HG03575 (cell line): ENCODE measurements at regions not wholly inside any gene's neighbourhood (a gene's known extent, or its start where the extent isn't known, plus 50 kb on each side); places are given as distances from the start of the nearest gene placed in this dataset.
"Not testable (repeated sequence)": the region's sequence is repeated elsewhere in the genome, so short reads cannot be mapped to it uniquely, and the experiment has no call there.

Experiments used
- ATAC-seq: cut with Tn5 transposase; IDR thresholded peaks from one replicate; pipeline ENCODE4 v1.9.1; 2021; ENCODE audit not compliant: unreplicated experiment, insufficient number of reproducible peaks, low FRiP score; ENCODE audit errors: extremely low read depth

DNA sequence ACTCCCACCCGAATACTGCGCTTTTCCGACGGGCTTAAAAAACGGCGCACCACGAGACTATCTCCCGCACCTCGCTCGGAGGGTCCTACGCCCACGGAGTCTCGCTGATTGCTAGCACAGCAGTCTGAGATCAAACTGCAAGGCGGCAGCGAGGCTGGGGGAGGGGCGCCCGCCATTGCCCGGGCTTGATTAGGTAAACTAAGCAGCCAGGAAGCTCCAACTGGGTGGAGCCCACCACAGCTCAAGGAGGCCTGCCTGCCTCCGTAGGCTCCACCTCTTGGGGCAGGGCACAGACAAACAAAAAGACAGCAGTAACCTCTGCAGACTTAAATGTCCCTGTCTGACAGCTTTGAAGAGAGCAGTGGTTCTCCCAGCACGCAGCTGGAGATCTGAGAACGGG, 89.5 kb downstream of the MRPL36 start:
- not testable (repeated sequence) for ATAC-seq

DNA sequence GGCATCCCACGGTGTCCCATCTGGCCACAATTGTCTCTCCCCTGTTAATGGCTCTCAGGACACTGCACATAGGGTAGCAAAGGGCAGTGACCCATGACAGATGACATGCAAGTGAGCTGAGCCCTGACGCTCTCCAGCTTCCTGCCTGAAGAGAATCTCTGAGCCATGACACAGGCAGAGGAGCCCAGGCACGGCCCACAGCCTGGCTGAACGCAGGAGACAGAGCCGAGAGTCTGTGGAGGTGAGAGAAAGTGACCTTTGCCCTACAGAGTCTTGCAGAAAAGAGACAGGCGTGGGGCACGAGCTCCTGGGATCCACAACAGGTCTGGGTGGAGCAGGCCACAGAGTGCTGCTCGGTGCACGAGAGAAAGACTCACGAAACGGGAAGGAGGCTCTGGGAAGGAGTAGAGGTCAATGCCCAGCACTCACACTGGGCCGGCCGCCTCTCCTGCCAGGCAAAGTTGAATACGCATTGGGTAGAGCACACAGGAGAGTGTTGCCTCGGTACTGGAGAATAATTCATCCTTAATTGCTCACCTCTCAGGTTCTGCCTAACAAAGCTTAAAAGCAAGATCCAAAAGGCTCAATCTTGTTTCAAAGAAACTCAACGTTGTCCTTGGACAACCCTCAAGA, 90.3 kb downstream of the MRPL36 start:
- ATAC-seq: no peak

DNA sequence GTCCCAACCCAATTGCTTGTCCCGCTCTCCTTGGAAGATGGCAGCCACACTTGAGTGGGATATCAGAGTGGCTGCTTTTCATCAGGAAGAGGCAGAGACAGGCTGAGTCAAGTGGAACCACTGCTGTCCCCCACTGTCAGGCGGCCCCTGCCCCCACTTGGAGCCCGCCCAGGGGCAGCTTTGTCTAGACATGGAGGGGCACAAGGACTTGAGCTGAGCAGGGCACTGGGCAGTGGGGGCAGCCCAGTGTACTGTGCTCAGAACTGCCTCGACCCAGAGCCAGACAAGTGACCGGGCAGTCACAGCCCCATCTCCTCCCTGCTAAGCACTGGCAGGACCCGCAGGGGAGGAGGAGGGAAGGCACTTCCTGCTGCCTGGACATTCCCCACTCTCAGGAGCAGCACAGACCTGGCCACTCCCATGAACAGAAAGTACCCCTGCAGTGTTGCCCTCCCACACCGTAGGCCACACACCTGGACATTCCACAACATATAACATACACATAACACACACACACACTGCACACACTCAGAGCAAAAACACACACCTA, 91.0 kb downstream of the MRPL36 start:
- ATAC-seq: no peak

DNA sequence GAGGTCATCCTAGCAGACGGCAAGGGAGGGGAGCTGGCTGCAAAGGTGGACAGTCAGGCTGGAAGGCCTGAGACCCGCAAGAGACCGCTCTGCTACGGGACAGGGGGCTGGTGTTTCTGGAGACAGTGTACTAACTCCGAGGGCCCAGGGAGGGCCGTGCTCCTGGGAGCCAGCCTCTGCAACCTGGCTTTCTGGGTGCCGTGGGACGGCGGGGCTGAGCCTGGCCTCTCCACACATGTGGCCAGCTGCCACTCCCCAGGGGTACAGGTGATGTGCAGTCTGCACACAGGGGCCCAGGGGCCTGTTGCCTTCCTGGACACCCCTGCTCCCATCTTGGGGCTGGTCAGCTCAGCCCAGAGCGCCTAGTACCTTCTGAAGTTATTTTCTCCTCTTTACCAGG, 92.2 kb downstream of the MRPL36 start:
- no peak for ATAC-seq

DNA sequence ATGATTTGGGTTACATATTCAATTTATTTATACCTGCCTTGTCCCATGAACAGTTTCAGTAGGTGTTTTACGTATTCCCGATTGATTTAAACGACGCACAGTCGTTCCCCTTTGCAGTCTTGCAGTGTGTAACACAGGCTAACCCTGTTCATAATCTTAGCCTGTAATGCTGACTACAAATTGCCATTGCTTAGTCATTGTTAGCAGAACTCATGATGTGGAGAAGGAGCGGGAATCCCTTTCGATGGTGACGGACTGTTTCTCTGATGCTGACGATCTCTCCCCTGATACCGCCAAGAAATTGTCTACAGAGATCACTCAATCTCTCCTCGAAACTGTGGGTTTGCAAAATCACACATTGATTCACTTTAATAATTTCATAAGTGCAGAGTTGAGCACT, 93.2 kb downstream of the MRPL36 start:
- ATAC-seq: no peak

DNA sequence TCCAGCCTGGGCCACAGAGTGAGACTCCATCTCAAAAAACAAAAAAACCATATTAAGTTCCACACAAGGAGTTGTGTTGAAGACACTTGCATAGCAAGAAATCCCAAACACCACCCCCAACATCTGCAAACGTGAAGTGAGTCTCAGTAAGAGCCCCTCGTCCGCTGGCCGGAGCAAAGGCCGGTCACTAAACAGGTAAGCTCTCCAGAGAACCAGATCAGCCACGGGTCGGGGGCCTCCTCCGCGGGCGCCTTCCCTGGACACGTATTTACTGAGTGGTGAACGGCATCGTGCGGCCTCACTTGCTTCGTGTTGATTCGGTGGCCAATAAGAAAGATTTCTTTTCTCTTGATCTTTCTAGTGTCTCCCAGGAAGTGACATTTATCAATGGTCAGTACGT, 93.6 kb downstream of the MRPL36 start:
- ATAC-seq: no peak

DNA sequence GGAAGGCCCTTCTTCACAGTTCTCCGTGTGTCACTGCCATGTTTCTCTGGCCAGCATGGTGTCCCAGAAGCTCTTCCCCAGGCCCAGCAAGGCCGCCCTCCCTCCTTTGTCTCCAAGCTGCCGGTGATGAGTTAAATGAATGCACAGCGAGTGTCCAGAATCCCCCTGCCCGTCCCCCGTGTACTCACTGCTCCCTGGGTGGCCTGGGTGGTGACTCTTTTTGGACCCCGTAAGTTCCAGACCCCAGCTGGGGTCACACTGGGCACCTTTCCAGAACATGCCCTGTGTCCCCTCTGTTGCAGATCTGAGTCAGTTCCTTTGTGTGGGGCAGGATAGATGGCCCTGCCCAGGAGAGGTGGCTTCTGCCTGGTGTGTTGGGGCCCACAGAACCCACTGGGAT, 95.0 kb downstream of the MRPL36 start:
- ATAC-seq: no peak

DNA sequence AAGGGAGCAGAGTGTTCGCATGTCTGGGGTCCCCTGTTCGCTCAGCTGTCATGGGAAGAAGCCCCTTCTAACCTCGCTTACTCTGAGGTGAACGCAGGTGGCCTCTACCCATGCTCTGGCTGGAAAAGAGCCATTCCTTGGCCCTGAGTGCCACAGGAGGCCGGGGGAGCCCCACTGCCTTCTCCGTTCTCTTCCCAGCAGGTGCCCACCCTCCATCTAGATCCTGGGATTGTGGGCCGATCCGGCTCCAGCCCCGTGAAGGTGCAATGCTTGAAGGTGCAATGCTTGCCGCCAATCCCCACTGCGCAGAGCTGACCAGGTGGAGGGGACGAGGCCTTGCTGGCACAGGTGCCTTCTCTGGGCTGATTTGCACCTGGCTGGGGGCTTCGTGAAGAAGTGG, 95.4 kb downstream of the MRPL36 start:
- no peak for ATAC-seq

DNA sequence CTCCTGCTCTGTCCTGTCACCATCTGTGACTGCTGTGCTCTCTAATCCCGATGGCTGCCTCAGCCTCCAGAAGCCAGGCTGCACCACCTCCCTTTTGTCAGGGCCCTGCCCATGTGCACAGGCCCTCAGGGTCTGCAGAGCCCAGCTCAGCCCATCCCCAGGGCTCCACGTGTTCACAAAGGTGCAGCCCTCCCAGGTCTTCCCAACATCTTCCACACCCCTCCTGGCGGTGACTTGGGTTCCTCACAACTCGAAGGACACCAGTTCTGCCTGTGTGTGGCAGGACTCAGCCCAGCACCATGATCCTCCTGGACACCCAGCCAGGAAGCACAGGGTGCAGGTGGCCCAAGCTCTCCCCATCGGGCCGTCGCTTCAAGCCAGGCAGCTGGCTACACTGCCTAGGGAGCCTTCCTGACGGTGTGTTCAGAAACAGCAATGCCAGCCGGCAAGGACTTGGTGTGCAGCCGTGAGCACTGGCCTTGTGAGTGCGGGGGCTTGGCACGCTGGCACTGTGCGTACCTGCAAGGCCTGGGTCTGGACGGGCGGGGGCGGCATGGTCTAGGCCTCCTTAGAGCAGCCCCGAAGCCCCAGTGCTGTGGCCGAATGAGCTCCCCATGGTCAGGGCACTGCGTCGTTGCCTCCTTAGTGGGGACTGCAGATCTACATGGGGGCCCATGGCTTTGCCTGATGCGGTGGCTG, 96.1 kb downstream of the MRPL36 start:
- no peak for ATAC-seq

DNA sequence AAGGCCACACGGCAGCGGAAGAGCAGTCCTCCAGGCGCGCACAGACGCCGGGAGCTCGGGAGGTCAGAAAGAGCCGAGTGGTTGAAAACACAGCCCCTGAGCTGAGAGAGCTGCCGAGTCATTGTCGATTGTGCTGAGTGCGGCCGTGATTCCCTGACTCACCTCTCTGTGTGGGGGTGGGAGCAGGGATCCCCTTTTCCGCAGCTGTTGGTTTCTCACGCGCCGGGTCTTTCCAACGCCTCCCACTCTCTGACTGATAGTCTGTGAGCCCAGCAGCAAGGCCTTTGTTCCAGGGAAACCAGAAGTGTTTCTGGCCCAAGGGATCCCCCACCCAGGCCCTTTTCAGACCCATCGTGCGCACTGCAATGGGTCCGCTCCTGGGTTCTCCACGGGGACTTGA, 97.3 kb downstream of the MRPL36 start:
- no peak for ATAC-seq

DNA sequence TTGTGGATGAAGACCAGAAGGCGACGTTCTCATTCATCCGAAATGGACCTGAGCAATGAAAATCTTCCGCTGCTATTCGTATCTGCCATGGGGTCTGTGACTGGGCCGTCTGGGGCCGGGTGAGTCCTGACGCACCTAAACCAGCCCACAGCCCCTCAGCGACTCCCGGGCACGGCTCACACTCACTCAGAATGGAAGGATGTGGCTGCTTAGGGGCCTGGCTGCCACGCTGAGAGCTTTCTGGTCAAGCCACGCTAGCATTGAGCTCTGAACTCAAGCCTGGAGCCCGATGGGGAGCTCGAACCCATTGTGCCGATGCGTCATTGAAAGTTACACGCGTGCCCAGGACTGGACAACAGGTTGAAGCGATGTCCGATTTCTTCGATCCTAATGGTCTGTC, 97.8 kb downstream of the MRPL36 start:
- no peak for ATAC-seq

DNA sequence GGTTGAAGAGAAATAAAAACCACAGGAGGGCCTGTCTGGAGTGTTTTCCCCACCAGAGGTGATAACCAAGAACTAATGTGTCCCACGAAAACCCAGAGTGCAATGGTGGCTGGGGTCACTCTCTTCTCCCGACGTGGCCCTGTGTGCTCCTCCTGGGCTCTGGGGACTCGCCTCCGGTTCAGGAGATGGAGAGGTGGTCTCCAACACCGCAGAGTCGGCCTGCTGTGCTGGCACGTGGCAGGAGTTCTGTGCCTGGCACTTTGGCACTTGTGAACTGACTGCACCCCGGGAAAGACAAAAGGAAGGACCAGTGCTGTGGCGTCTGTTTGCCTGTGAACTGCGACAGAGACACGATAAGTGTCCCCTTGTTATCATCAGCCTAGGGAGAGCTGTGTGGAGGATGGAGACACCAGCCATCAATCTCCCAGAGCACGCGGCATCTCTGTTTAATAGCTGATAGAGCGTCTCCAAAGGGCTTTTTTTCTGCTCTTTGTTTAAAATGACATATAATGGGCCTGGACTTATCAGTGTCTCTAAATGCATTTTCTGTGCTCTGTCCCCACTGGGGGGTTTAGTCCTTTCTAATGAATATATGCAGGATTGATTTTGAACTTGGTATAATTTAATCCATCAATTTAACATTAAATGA, 98.3 kb downstream of the MRPL36 start:
- ATAC-seq: no peak

DNA sequence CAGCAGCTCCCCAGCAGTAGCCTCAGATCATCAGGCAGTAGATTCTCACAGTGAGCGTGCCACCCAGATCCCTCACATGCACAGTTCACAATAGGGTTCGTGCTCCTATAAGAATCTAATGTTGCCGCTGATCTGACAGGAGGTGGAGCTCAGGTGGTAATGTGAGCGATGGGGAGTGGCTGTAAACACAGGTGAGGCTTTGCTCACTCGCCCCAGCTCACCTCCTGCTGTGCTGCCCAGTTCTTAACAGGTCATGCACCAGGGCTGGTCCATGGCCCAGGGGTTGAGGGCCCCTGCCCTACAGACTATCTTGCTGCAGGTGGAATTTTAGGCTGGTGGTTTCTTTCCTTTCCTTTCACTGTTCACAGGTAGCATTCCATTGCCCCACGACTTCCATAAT, 100.2 kb downstream of the MRPL36 start:
- no peak for ATAC-seq

DNA sequence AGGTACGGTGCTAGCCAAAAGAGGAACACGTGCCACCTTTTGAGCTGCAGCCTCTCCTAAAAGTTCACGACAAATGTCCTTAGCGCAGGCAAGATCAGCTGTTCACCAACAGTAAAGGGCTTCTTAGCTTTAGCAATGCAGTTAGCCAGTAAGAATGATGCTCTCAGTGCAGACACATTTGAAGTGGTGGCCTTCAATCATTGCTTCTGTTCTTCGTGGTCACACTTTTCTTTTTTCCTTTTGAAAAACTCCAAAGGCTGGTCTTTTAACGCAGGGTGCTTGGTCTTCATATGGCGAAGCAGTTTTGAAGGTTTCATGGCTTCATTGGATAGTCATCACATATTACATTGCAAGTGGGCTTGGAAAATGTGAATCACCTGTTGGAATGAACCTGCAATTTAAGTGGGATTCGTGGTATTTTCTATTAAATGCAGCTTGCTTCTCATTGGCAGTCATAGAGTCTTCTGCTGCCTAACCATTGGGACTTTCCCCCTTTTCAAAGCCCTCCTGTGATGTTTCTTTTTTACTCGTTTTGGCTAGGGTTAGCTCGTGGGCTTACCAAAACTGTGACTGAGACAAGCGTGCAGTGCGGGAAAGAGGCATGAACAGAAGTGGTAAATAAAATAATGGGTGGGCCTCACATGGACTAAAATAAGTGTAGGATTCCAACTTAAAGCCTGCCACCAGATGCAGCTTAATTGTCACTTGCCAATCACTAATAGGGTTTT, 100.9 kb downstream of the MRPL36 start:
- no peak for ATAC-seq

DNA sequence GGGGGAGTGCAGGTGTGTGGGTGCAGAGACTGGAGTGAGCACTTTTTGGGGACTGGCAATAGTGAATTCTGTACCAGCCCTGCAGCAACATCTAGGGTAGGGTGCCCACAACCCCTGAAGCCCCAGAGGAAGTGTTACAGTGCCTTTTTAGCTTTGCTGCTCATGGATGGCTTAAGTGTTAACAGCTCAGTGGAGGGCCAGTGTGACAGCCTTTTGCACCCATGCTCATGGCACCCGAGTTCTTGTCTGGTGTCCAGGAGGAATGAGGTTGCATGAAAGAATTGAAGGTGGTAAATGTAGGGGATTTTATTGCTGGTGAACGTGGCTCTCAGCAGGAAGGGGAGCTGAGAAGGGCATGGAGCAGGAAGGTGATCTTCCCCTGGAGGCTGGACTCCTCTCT, 107.3 kb downstream of the MRPL36 start:
- no peak for ATAC-seq

DNA sequence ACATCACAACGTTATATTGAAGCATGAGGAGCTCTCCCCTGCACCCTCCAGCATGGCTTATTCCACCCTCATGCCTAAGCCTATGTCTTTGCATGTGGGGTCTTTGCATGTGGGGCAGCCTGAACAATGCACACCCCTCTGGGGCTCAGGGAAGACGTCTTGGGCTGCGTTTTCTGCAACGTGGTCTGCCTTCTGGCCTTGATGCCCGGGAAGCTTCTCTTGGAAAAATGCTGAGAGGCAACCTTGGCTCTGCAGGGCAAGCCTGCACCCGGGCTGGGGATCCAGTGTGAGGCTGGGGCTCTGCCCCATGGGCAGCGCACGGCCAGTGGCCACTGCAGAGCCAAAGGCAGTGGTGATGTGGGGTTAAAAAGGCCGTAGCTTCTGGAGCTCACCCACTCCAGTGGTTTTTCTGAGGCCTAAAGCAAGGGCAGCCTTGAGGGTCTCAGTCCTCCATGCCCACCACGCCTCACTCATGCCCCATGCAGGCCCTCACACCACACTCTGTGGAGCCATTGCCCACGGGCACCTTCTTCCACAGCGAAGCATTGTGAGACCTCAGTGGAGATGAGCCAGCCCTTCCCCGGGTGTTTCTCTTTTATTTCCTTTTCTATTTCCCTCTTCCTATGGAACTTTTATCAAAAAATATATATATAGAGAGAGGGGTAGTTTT, 112.2 kb downstream of the MRPL36 start:
- no peak for ATAC-seq

DNA sequence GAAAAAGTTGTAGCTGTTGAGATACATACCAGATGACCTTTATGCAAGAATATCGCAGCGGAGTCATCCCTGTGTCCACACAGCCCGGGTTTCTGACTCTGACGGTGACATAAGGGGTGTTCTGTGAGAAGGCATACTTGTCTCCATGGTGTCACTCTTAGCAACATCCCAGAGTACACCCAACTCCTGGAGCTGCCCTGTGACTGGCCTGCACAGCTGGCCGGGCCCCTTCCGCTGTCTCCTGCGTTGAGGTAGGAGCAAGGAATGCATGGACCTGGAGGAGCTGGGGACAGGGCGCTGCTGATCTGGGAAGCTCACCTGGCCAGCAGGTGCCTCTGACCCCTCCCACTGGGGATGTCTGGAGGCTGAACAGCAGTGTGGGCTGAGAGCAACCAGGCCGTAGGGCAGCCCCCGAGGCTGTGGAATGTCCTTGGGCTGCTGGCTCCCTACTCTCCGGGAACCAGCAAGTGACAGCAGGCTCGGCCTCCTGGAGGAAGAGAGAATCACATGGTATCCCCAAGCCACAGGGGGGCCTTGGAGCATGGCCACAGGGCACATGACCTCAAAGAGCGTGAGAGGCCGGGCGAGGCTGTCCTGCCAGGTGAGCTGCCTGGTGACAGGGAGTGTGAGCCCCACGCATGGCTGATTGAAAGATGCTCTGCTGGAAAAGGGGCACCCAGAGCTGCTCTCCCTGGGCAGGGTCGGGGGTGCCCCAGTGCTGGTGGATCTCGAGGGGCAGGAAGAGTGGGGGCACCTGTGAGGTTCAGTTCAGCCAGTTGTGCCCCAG, 113.4 kb downstream of the MRPL36 start:
- no peak for ATAC-seq

DNA sequence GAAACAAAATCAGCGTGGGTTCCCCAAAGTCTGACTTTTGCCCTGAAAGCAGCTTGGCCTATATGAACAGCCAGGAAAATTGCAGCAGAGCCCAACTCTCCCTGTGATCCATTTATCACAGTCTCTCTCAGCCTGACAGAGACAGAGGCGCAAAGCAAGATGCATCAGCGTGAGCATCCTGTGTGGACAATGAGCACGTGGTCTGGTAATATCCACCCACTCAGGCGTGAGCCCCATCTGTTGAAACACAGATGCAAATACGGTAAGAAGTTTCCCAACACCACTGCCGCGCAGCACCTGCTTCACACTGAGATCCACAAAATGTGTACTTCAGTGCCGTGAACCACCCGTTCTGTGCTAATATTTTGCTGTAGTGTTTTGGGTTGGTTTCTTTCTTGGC, 114.6 kb downstream of the MRPL36 start:
- no peak for ATAC-seq
